H1 (cell line): ENCODE measurements at regions not wholly inside any gene's neighbourhood (a gene's known extent, or its start where the extent isn't known, plus 50 kb on each side); places are given as distances from the start of the nearest gene placed in this dataset.

ENCODE experiments used
- CTCF ChIA-PET: fragments of 300-600 bp; sonication (Branson Sonifier 250); formaldehyde crosslinking; loops from one replicate; lab custom pipeline; 2021; ENCODE audit not compliant: partially characterized antibody; lab: Charles Lee
- POLR2A ChIA-PET: fragments of 300-600 bp; sonication (Branson Sonifier 250); formaldehyde crosslinking; loops from one replicate; lab custom pipeline; 2021; ENCODE audit warnings: inconsistent platforms; ENCODE audit not compliant: partially characterized antibody; lab: Charles Lee
- DNase-seq, 2 experiments: peaks; one replicate each; pipeline versions ENCODE4 v3.0.0 to v3.0.0-alpha.2; 2010 to 2022; ENCODE audit warnings: low spot score in 2 of 2, low read depth in 1 of 2, mixed read lengths in 1 of 2
- FAIRE-seq: peaks from 2 replicates; lab custom pipeline; 2011; peaks lifted over from hg19 to GRCh38; lab: Jason Lieb, UNC
- H2AFZ ChIP-seq: 2 replicates; pipeline ENCODE4 v1.8.1; 2012; ENCODE audit warnings: low read length, inconsistent platforms
- H2AK5ac ChIP-seq: 2 replicates; pipeline ENCODE4 v1.6.1; 2013; ENCODE audit warnings: low read depth, low read length
- H2BK120ac ChIP-seq: replicated peaks from 2 replicates; pipeline ENCODE3; 2013; ENCODE audit warnings: low read depth, low read length, inconsistent platforms
- H2BK12ac ChIP-seq: 2 replicates; pipeline ENCODE4 v1.6.1; 2013; ENCODE audit warnings: low read depth, low read length
- H2BK15ac ChIP-seq: 2 replicates; pipeline ENCODE4 v1.6.1; 2013; ENCODE audit warnings: low read length
- H2BK20ac ChIP-seq: 2 replicates; pipeline ENCODE4 v1.6.1; 2013; ENCODE audit warnings: low read length
- H2BK5ac ChIP-seq: 2 replicates; pipeline ENCODE4 v1.6.1; 2013; ENCODE audit warnings: low read depth, low read length
- H3K14ac ChIP-seq: 2 replicates; pipeline ENCODE4 v1.6.1; 2013; ENCODE audit warnings: inconsistent platforms; ENCODE audit not compliant: insufficient read length
- H3K18ac ChIP-seq: 2 replicates; pipeline ENCODE4 v1.6.1; 2013; ENCODE audit warnings: low read length; ENCODE audit errors: extremely low read depth
- H3K23ac ChIP-seq: 2 replicates; pipeline ENCODE4 v1.6.1; 2013; ENCODE audit warnings: inconsistent platforms; ENCODE audit not compliant: insufficient read length
- H3K23me2 ChIP-seq: 2 replicates; pipeline ENCODE4 v1.6.1; 2013; ENCODE audit warnings: low read depth, low read length
- H3K27ac ChIP-seq: 2 replicates; pipeline ENCODE4 v1.6.1; 2011; ENCODE audit warnings: low read depth, low read length, inconsistent platforms
- H3K27me3 ChIP-seq, 4 experiments: replicated peaks in 1 of 4; 1 replicate in 1 of 4; 2 replicates in 3 of 4; pipeline versions ENCODE4 v1.6.1 to v1.8.1; 2011 to 2013; ENCODE audit warnings: low read length in 3 of 4, mild to moderate bottlenecking in 3 of 4, inconsistent platforms in 2 of 4, mixed read lengths in 2 of 4, moderate library complexity in 1 of 4; ENCODE audit not compliant: control insufficient read depth in 3 of 4, insufficient read depth in 3 of 4; ENCODE audit errors: extremely low read depth in 1 of 4
- H3K36me3 ChIP-seq, 4 experiments: 2 replicates each; pipeline versions ENCODE4 v1.6.1 to v1.8.1; 2011 to 2013; ENCODE audit warnings: mild to moderate bottlenecking in 4 of 4, low read length in 3 of 4, moderate library complexity in 2 of 4, control low read depth in 1 of 4, inconsistent platforms in 1 of 4; ENCODE audit not compliant: insufficient read depth in 4 of 4, control insufficient read depth in 2 of 4
- H3K4ac ChIP-seq: replicated peaks from 2 replicates; pipeline ENCODE3; 2013; ENCODE audit warnings: low read length, low read depth, mixed read lengths, inconsistent platforms; ENCODE audit not compliant: insufficient read length
- H3K4me1 ChIP-seq, 4 experiments: replicated peaks in 1 of 4; 1 replicate in 1 of 4; 2 replicates in 3 of 4; pipeline versions ENCODE4 v1.6.1 to v1.8.1; 2011 to 2013; ENCODE audit warnings: low read length in 3 of 4, inconsistent platforms in 2 of 4, mixed read lengths in 1 of 4; ENCODE audit not compliant: insufficient read depth in 4 of 4, control insufficient read depth in 3 of 4
- H3K4me2 ChIP-seq, 2 experiments: 2 replicates each; pipeline versions ENCODE4 v1.6.1 to v1.8.1; 2011 to 2013; ENCODE audit warnings: low read depth in 2 of 2, low read length in 2 of 2, control low read depth in 1 of 2, inconsistent platforms in 1 of 2, mild to moderate bottlenecking in 1 of 2; ENCODE audit not compliant: insufficient read depth in 1 of 2
- H3K4me3 ChIP-seq, 4 experiments: fragments of 200-600, 300-600 bp in 1 of 4; sonication (generic), shearing (Covaris generic), sonication (Bioruptor Twin) in 1 of 4; 2 replicates each; pipeline versions ENCODE4 v1.5.1 to v1.8.1; 2011 to 2016; ENCODE audit warnings: low read length in 4 of 4, low read depth in 3 of 4, control low read depth in 2 of 4, inconsistent platforms in 2 of 4, mild to moderate bottlenecking in 2 of 4, mixed read lengths in 1 of 4, moderate library complexity in 1 of 4; ENCODE audit not compliant: insufficient read depth in 2 of 4; ENCODE audit errors: extremely low read depth in 1 of 4
- H3K56ac ChIP-seq: replicated peaks from 2 replicates; pipeline ENCODE3; 2013; ENCODE audit warnings: low read depth, mild to moderate bottlenecking, mixed read lengths, low read length, inconsistent platforms; ENCODE audit not compliant: insufficient read length
- H3K79me1 ChIP-seq: 2 replicates; pipeline ENCODE4 v1.6.1; 2013; ENCODE audit warnings: low read depth, low read length, control low read depth
- H3K79me2 ChIP-seq, 2 experiments: 2 replicates each; pipeline versions ENCODE4 v1.6.1 to v1.8.1; 2012 to 2013; ENCODE audit warnings: low read length in 2 of 2, mild to moderate bottlenecking in 2 of 2, inconsistent platforms in 1 of 2; ENCODE audit not compliant: insufficient read depth in 2 of 2, control insufficient read depth in 1 of 2
- H3K9ac ChIP-seq, 4 experiments: replicated peaks in 1 of 4; 1 replicate in 1 of 4; 2 replicates in 3 of 4; pipeline versions ENCODE4 v1.6.1 to v1.8.1; 2011 to 2013; ENCODE audit warnings: low read depth in 3 of 4, low read length in 3 of 4, control low read depth in 2 of 4, mild to moderate bottlenecking in 2 of 4, moderate library complexity in 2 of 4, inconsistent platforms in 1 of 4; ENCODE audit errors: extremely low read depth in 1 of 4
- H3K9me3 ChIP-seq, 2 experiments: 2 replicates each; pipeline versions ENCODE4 v1.6.1 to v1.8.1; 2012 to 2013; ENCODE audit warnings: mild to moderate bottlenecking in 2 of 2, moderate library complexity in 2 of 2, control low read depth in 1 of 2, inconsistent platforms in 1 of 2, low read depth in 1 of 2, low read length in 1 of 2, mixed read lengths in 1 of 2; ENCODE audit not compliant: insufficient read depth in 2 of 2
- H4K20me1 ChIP-seq, 2 experiments: replicated peaks in 1 of 2; 2 replicates each; pipeline versions ENCODE3 to v1.8.1; 2011 to 2013; ENCODE audit warnings: inconsistent platforms in 2 of 2, low read length in 2 of 2, mild to moderate bottlenecking in 1 of 2; ENCODE audit not compliant: insufficient read depth in 2 of 2, control insufficient read depth in 1 of 2
- H4K5ac ChIP-seq: 2 replicates; pipeline ENCODE4 v1.6.1; 2013; ENCODE audit warnings: low read length, low read depth, mixed read lengths, inconsistent platforms; ENCODE audit not compliant: insufficient read length
- H4K8ac ChIP-seq: 2 replicates; pipeline ENCODE4 v1.8.0; 2013; ENCODE audit warnings: mild to moderate bottlenecking, moderate library complexity, low read length, inconsistent platforms; ENCODE audit not compliant: insufficient read depth; ENCODE audit errors: extremely low read depth
- H4K91ac ChIP-seq: replicated peaks from 2 replicates; pipeline ENCODE3; 2013; ENCODE audit warnings: low read length, mixed read lengths, inconsistent platforms; ENCODE audit not compliant: insufficient read length
- HDAC2 ChIP-seq, 2 experiments: fragments of 300-600 bp in 1 of 2; sonication (generic) in 1 of 2; IDR thresholded peaks; 2 replicates each; pipeline ENCODE4 v1.6.1; 2011 to 2012; ENCODE audit warnings: low read depth in 2 of 2, low read length in 2 of 2, mild to moderate bottlenecking in 2 of 2, moderate library complexity in 2 of 2, borderline replicate concordance in 1 of 2, inconsistent platforms in 1 of 2
- NRF1 ChIP-seq: IDR thresholded peaks from 2 replicates; pipeline ENCODE4 v1.6.1; 2011; ENCODE audit warnings: mild to moderate bottlenecking, low read depth, low read length, improper control_type of control experiment
- SRF ChIP-seq: IDR thresholded peaks from 2 replicates; pipeline ENCODE4 v1.6.1; 2011; ENCODE audit warnings: mild to moderate bottlenecking, low read depth, low read length, moderate library complexity
- USF2 ChIP-seq: IDR thresholded peaks from 2 replicates; pipeline ENCODE4 v1.6.1; 2011; ENCODE audit warnings: low read length, improper control_type of control experiment
- ZNF274 ChIP-seq: IDR thresholded peaks from 2 replicates; pipeline ENCODE4 v1.7.0; 2012; ENCODE audit warnings: low read length, borderline replicate concordance; ENCODE audit errors: extremely low read depth
- WGBS, 2 experiments: shearing (Covaris generic) in 1 of 2; methylation state at CpG; one replicate each; pipeline versions ENCODE4 v1.1.6 to v1.1.7; 2013 to 2015; ENCODE audit warnings: low lambda C conversion rate in 2 of 2, mixed read lengths in 2 of 2, inconsistent platforms in 1 of 2, low coverage in 1 of 2, missing lambda C conversion rate in 1 of 2; ENCODE audit not compliant: insufficient replicate concordance in 2 of 2, insufficient coverage in 1 of 2, insufficient read length in 1 of 2; ENCODE audit errors: extremely low coverage in 1 of 2, missing lambda C conversion rate in 1 of 2; 5-methylcytosine and 5-hydroxymethylcytosine counted together

- Histone ChIP-seq H2BK12ac (no peak overlapping the region), H3K4me3 (no peak overlapping the region), H3K14ac (no peak overlapping the region), H3K9ac (no peak overlapping the region), H2AFZ (no peak overlapping the region), H3K4ac (no peak overlapping the region), H3K79me2 (no peaks in the 10 kb centered on the region), H3K23ac (no peak overlapping the region), H3K9me3 (no peaks in the 10 kb centered on the region), H3K27ac (no peak overlapping the region), H4K8ac (no peak overlapping the region), H2AK5ac (peak overlapping the region; percentile 39; the same call in 1 of the 2 replicates), H2BK5ac (no peak overlapping the region), H2BK20ac (no peak overlapping the region), H4K91ac (no peak overlapping the region), H3K23me2 (no peaks in the 10 kb centered on the region), H2BK120ac (no peak overlapping the region), H3K79me1 (no peaks in the 10 kb centered on the region), H3K18ac (peak overlapping the region; percentile 32; the same call in 1 of the 2 replicates), H3K4me1 (peaks cover 0 to 18% (median 7%) of the 10 kb centered on the region in 4 experiments; a peak in 4 of 7 replicates), H3K36me3 (no peaks in the 10 kb centered on the region), H3K56ac (no peak overlapping the region), H4K20me1 (no peaks in the 10 kb centered on the region), H3K27me3 (peaks cover 0 to 26% (median 22%) of the 10 kb centered on the region in 4 experiments; a peak in 6 of 7 replicates), H2BK15ac (no peak overlapping the region; the same call in 1 of the 2 replicates), H4K5ac (no peak overlapping the region), H3K4me2 (no peak overlapping the region; a peak in 1 of 4 replicates)
- DNase-seq (no peak), FAIRE-seq (no peak)
- WGBS, 2 experiments = 91% methylated on average over 8 of the region's 8 CpGs; no CpG with 5 or more reads in 1 of the 2 experiments
- CTCF ChIA-PET = interaction anchor here (0.7 to 1.1 kb wide), 2 partner anchors 51 to 122 kb away, joined by 3 to 4 read pairs; no protein-coding TSS in a partner anchor
- POLR2A ChIA-PET = interaction anchor here (1.0 to 1.7 kb wide), 2 partner anchors 63 to 70 kb away, joined by 3 to 5 read pairs; no protein-coding TSS in a partner anchor
- no peak for TF ChIP-seq HDAC2 (IDR thresholded peaks at IDR 0.05; ENCODE audit: borderline replicate concordance in 1 of 2, low read depth in 2 of 2, low read length in 2 of 2)
- no peak for TF ChIP-seq USF2
- no peak for TF ChIP-seq SRF
- no peak for TF ChIP-seq NRF1
- TF ChIP-seq ZNF274 = no peak
Observed at GRCh38 chr2:234425639-234426603, 71.0 kb downstream of the ARL4C start.
